LNCaP clone FGC (cell line): ENCODE measurements at regions not wholly inside any gene's neighbourhood (a gene's known extent, or its start where the extent isn't known, plus 50 kb on each side); places are given as distances from the start of the nearest gene placed in this dataset.

Experiments
- DNase-seq: peaks from one replicate; pipeline ENCODE4 v3.0.0-alpha.2; 2011; ENCODE audit warnings: low read depth
- H3K4me3 ChIP-seq: 2 replicates; pipeline ENCODE4 v1.5.1; 2011; ENCODE audit warnings: mild to moderate bottlenecking, low read depth, low read length, control low read depth
- TF ChIP-seq, protein P1 (sequence below): IDR thresholded peaks from 2 replicates; pipeline ENCODE4 v1.5.1; 2012; ENCODE audit warnings: mild to moderate bottlenecking; ENCODE audit not compliant: control insufficient read depth, insufficient read depth; ENCODE audit errors: extremely low read depth

DNA sequence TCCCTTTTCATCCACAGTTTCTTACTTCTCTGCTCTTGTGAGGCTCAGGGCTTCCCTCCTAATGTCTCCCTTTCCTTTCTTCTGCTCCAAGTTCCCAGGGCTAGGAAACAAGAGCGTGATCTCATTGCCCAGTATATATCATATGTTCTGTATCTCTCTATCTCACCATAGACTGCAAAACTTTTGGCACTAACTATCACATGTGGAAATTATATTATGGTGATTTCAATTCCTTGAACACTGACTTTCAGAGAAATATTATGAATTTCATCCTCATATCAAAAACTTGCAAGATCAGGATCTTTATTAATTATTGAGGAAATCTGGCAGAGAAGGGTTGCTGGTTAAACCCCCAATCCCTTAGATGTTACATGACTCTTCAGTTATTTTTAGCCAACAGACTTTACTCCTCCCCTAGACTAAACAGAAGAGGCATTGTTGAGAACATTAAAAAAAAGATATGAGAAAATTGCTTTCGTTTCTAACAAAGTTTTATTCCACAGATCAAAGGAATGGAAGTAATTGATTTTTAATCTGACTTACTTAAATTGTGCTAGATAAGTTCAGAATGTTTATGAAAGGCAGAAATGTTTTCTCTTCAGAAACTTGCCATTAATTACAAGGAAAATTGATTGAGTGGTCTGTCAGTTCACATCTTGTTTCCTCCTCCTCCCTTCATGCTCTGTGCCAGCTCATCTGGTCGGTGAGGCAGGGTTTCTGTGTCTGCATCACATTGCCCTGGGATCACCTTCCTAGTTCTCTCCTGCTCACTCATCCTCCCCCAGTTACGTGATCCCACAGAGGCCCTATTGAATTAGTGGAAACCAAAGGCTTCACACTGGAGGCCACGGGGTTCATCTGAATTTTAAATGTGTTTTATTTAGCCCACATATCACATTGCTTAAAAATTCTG lies 378.5 kb downstream of the LMO7 start:
- TF ChIP-seq, protein P1, sequence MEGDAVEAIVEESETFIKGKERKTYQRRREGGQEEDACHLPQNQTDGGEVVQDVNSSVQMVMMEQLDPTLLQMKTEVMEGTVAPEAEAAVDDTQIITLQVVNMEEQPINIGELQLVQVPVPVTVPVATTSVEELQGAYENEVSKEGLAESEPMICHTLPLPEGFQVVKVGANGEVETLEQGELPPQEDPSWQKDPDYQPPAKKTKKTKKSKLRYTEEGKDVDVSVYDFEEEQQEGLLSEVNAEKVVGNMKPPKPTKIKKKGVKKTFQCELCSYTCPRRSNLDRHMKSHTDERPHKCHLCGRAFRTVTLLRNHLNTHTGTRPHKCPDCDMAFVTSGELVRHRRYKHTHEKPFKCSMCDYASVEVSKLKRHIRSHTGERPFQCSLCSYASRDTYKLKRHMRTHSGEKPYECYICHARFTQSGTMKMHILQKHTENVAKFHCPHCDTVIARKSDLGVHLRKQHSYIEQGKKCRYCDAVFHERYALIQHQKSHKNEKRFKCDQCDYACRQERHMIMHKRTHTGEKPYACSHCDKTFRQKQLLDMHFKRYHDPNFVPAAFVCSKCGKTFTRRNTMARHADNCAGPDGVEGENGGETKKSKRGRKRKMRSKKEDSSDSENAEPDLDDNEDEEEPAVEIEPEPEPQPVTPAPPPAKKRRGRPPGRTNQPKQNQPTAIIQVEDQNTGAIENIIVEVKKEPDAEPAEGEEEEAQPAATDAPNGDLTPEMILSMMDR: no peak
- H3K4me3 ChIP-seq: no peak overlapping the region
- DNase-seq: no peak

- H3K4me3 ChIP-seq: no peak overlapping the region
- TF ChIP-seq, protein P1: no peak
- DNase-seq: no peak
Observed at GRCh38 chr13:76012091-76012721, 376.1 kb downstream of the LMO7 start.

DNA sequence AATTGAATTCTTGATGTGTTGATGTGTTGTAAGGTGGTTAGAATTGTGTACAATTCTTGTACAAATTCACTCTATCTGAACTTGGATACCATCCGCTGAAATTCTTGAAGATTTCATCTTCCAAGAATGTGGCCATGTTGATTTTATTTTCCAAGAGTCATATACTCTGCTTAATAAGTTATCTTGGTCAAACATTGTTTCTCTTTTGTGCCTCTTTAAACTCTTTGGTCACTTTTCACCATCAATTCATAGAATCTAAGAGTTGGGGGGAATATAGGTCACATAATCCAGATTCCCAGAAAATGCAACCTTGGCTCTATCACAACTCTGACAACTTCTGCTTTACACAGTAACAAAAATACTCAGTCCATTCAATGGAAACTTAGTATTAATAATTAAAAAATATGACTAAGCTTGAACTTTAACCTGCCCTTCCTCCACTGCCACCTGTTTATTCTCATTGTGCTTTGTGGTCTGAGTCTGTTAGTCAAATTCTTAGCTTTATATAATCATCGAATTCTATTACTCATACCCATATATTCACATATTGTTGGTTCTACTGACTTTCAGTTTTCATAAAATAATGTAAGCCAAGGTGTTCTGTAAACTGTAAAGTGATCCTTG lies 373.2 kb downstream of the LMO7 start:
- H3K4me3 ChIP-seq: no peak overlapping the region
- DNase-seq: no peak
- TF ChIP-seq, protein P1: no peak

DNA sequence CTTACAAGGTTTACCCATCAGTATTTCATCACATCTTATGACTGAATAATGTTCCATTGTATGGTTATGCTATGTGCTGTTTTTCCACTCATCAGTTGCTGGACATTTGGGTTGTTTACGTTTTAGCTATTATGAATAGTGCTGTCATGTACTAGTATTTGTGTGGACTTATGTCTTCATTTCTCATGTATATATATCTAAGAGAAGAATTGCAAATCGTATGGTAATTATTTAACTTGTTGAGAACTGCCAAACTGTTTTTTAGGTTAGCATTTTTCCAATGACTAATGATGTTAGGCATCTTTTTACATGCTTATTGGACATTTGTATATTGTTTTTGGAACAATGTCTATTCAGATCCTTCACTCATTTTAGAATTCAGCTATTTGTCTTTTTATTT lies 368.3 kb downstream of the LMO7 start:
- TF ChIP-seq, protein P1: no peak
- no peak for DNase-seq
- H3K4me3 ChIP-seq: no peak overlapping the region

DNA sequence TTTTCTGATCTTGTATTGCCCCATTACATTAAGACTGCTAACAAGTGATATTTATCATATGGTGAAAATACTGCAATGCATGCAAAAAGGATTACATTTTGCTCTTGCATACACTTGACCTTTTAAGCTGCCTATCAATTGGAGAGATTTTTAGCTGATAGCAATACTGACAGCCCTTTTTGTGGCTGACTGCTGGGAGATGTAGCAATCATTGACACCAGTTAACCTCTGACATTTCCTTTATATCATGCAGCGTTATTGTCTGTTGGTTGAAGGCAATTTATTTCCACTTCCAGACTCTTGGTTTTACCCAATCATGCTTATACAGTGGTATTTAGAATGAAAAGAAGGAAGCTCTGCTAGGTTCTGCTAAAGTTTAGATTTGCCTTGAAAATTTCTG lies 364.0 kb downstream of the LMO7 start:
- DNase-seq: no peak
- TF ChIP-seq, protein P1: no peak
- H3K4me3 ChIP-seq: no peak overlapping the region

- DNase-seq: no peak
- H3K4me3 ChIP-seq: no peak overlapping the region
- TF ChIP-seq, protein P1: no peak
Observed at GRCh38 chr13:75996582-75996981, 360.5 kb downstream of the LMO7 start.
